Kidney glomerular epithelial cell (primary cell): ENCODE measurements at regions not wholly inside any gene's neighbourhood (a gene's known extent, or its start where the extent isn't known, plus 50 kb on each side); places are given as distances from the start of the nearest gene placed in this dataset.
A peak's percentile ranks its signal among the peaks of the same experiment; 100 is the strongest.

Source experiments
- DNase-seq: peaks from one replicate; lab custom pipeline; 2025; lab: John Stamatoyannopoulos, UW

GRCh38 chr1:218679988-218680748 is 335.0 kb downstream of the TGFB2 start:
- DNase-seq, result peak; percentile 83

GRCh38 chr1:218683242-218683641 is 338.1 kb downstream of the TGFB2 start:
- no peak for DNase-seq

- DNase-seq, result peak; percentile 26
Observed at GRCh38 chr1:218686258-218686657, 341.1 kb downstream of the TGFB2 start.

- no peak for DNase-seq
Observed at GRCh38 chr1:218686761-218687160, 341.6 kb downstream of the TGFB2 start.

- no peak for DNase-seq
Observed at GRCh38 chr1:218692808-218693207, 347.7 kb downstream of the TGFB2 start.

- DNase-seq, result no peak
Observed at GRCh38 chr1:218693599-218693998, 348.5 kb downstream of the TGFB2 start.

- no peak for DNase-seq
Observed at GRCh38 chr1:218694085-218694484, 348.9 kb downstream of the TGFB2 start.

GRCh38 chr1:218694636-218695035 is 349.5 kb downstream of the TGFB2 start:
- DNase-seq, result no peak

- no peak for DNase-seq
Observed at GRCh38 chr1:218695525-218695924, 350.4 kb downstream of the TGFB2 start.

GRCh38 chr1:218698141-218698540 is 353.0 kb downstream of the TGFB2 start:
- no peak for DNase-seq

- DNase-seq, result no peak
Observed at GRCh38 chr1:218699421-218699820, 354.3 kb downstream of the TGFB2 start.

- DNase-seq, result no peak
Observed at GRCh38 chr1:218699865-218700264, 354.7 kb downstream of the TGFB2 start.

- no peak for DNase-seq
Observed at GRCh38 chr1:218700666-218701065, 355.5 kb downstream of the TGFB2 start.

- DNase-seq, result no peak
Observed at GRCh38 chr1:218701131-218701530, 356.0 kb downstream of the TGFB2 start.

GRCh38 chr1:218702775-218703174 is 357.6 kb downstream of the TGFB2 start:
- DNase-seq, result no peak

- DNase-seq, result no peak
Observed at GRCh38 chr1:218703836-218704235, 358.7 kb downstream of the TGFB2 start.

GRCh38 chr1:218705391-218705790 is 360.3 kb downstream of the TGFB2 start:
- peak; percentile 55 for DNase-seq

- peak; percentile 100 for DNase-seq
Observed at GRCh38 chr1:218705911-218706893, 361.1 kb downstream of the TGFB2 start.

- DNase-seq, result no peak
Observed at GRCh38 chr1:218711001-218711400, 365.9 kb downstream of the TGFB2 start.

GRCh38 chr1:218711884-218712674 is 366.9 kb downstream of the TGFB2 start:
- DNase-seq, result peak; percentile 18

GRCh38 chr1:218712677-218713076 is 367.5 kb downstream of the TGFB2 start:
- no peak for DNase-seq
